ENCODE measurements at regions not wholly inside any gene's neighbourhood (a gene's known extent, or its start where the extent isn't known, plus 50 kb on each side); places are given as distances from the start of the nearest gene placed in this dataset.

- TF ChIP-seq CTCF (IDR thresholded peaks at IDR 0.05; ENCODE audit: insufficient read depth, low read depth, low read length, missing control alignments) = no peak
- no peak overlapping the region for H3K4me3 ChIP-seq (ENCODE audit: low read length)
- DNase-seq (ENCODE audit: low read depth) = no peak
Observed at GRCh38 chr2:22247466-22247865, 1123.7 kb downstream of the TDRD15 start.

- no peak overlapping the region for H3K4me3 ChIP-seq (ENCODE audit: low read length)
- DNase-seq (ENCODE audit: low read depth) = no peak
- TF ChIP-seq CTCF (IDR thresholded peaks at IDR 0.05; ENCODE audit: insufficient read depth, low read depth, low read length, missing control alignments) = no peak
Observed at GRCh38 chr2:22248851-22249250, 1125.1 kb downstream of the TDRD15 start.

- no peak for DNase-seq (ENCODE audit: low read depth)
- TF ChIP-seq CTCF (IDR thresholded peaks at IDR 0.05; ENCODE audit: insufficient read depth, low read depth, low read length, missing control alignments) = no peak
Observed at GRCh38 chr2:22253171-22253570, 1129.4 kb downstream of the TDRD15 start.

GRCh38 chr2:22261165-22261564, 1123.8 kb upstream of the KLHL29 start:
- TF ChIP-seq CTCF (IDR thresholded peaks at IDR 0.05; ENCODE audit: insufficient read depth, low read depth, low read length, missing control alignments) = no peak
- no peak overlapping the region for H3K4me3 ChIP-seq (ENCODE audit: low read length)
- no peak for DNase-seq (ENCODE audit: low read depth)

More at GRCh38 chr2:22253171-22253570, 1129.4 kb downstream of the TDRD15 start:
- no peak overlapping the region for H3K4me3 ChIP-seq (ENCODE audit: low read length)

GRCh38 chr2:22270341-22270740, 1114.6 kb upstream of the KLHL29 start:
- no peak overlapping the region for H3K4me3 ChIP-seq (ENCODE audit: low read length)
- TF ChIP-seq CTCF (IDR thresholded peaks at IDR 0.05; ENCODE audit: insufficient read depth, low read depth, low read length, missing control alignments) = no peak
- no peak for DNase-seq (ENCODE audit: low read depth)

GRCh38 chr2:22273853-22274252, 1111.1 kb upstream of the KLHL29 start:
- no peak for DNase-seq (ENCODE audit: low read depth)
- H3K4me3 ChIP-seq (ENCODE audit: low read length) = no peak overlapping the region
- no peak for TF ChIP-seq CTCF (IDR thresholded peaks at IDR 0.05; ENCODE audit: insufficient read depth, low read depth, low read length, missing control alignments)

GRCh38 chr2:22274661-22275060, 1110.3 kb upstream of the KLHL29 start:
- no peak for TF ChIP-seq CTCF (IDR thresholded peaks at IDR 0.05; ENCODE audit: insufficient read depth, low read depth, low read length, missing control alignments)
- H3K4me3 ChIP-seq (ENCODE audit: low read length) = no peak overlapping the region
- DNase-seq (ENCODE audit: low read depth) = no peak

All from epithelial cell of esophagus (primary cell).